ENCODE measurements at regions not wholly inside any gene's neighbourhood (a gene's known extent, or its start where the extent isn't known, plus 50 kb on each side); places are given as distances from the start of the nearest gene placed in this dataset.

- DNase-seq (ENCODE audit: insufficient read length, low spot score) (no peak), FAIRE-seq (no peak)
These were observed 125.7 kb upstream of the RIPOR2 start for GRCh38 chr6:25061289-25061936.

GRCh38 chr6:25062070-25062811, 126.5 kb upstream of the RIPOR2 start:
- FAIRE-seq (no peak), DNase-seq (ENCODE audit: insufficient read length, low spot score) (no peak)

- FAIRE-seq (no peak), DNase-seq (ENCODE audit: insufficient read length, low spot score) (no peak)
These were observed 128.2 kb upstream of the RIPOR2 start for GRCh38 chr6:25064006-25064405.

GRCh38 chr6:25065666-25066065, 129.9 kb upstream of the RIPOR2 start:
- peak; percentile 8 for FAIRE-seq
- no peak for DNase-seq (ENCODE audit: insufficient read length, low spot score)

GRCh38 chr6:25066593-25066992, 130.8 kb upstream of the RIPOR2 start:
- no peak for DNase-seq (ENCODE audit: insufficient read length, low spot score)
- no peak for FAIRE-seq

- FAIRE-seq = no peak
- no peak for DNase-seq (ENCODE audit: insufficient read length, low spot score)
These were observed 133.1 kb upstream of the RIPOR2 start for GRCh38 chr6:25068866-25069265.

- peak; percentile 99 for FAIRE-seq
- DNase-seq (ENCODE audit: insufficient read length, low spot score) = peak; percentile 54
These were observed 135.0 kb upstream of the RIPOR2 start for GRCh38 chr6:25070547-25071366.

GRCh38 chr6:25078141-25078540, 142.4 kb upstream of the RIPOR2 start:
- DNase-seq (ENCODE audit: insufficient read length, low spot score) = no peak
- no peak for FAIRE-seq

- no peak for FAIRE-seq
These were observed 148.2 kb upstream of the RIPOR2 start for GRCh38 chr6:25083784-25084507.

GRCh38 chr6:25084508-25084833, 148.7 kb upstream of the RIPOR2 start:
- no peak for FAIRE-seq
- DNase-seq (ENCODE audit: insufficient read length, low spot score) = no peak

More at GRCh38 chr6:25083784-25084507, 148.2 kb upstream of the RIPOR2 start:
- DNase-seq (ENCODE audit: insufficient read length, low spot score) = no peak

- DNase-seq (ENCODE audit: insufficient read length, low spot score) (no peak), FAIRE-seq (no peak)
These were observed 150.0 kb upstream of the RIPOR2 start for GRCh38 chr6:25085756-25086155.

GRCh38 chr6:25086500-25087091, 150.8 kb upstream of the RIPOR2 start:
- DNase-seq (ENCODE audit: insufficient read length, low spot score) (no peak), FAIRE-seq (no peak)

GRCh38 chr6:25088513-25088912, 152.8 kb upstream of the RIPOR2 start:
- no peak for FAIRE-seq

GRCh38 chr6:25089442-25089841, 153.7 kb upstream of the RIPOR2 start:
- DNase-seq (ENCODE audit: insufficient read length, low spot score) (no peak), FAIRE-seq (no peak)

More at GRCh38 chr6:25088513-25088912, 152.8 kb upstream of the RIPOR2 start:
- DNase-seq (ENCODE audit: insufficient read length, low spot score) = no peak

GRCh38 chr6:25094726-25095125, 159.0 kb upstream of the RIPOR2 start:
- no peak for FAIRE-seq
- DNase-seq (ENCODE audit: insufficient read length, low spot score) = no peak

- DNase-seq (ENCODE audit: insufficient read length, low spot score) (no peak), FAIRE-seq (no peak)
These were observed 164.5 kb upstream of the RIPOR2 start for GRCh38 chr6:25100288-25100687.

GRCh38 chr6:25103603-25104002, 167.8 kb upstream of the RIPOR2 start:
- FAIRE-seq = peak; percentile 91
- DNase-seq (ENCODE audit: insufficient read length, low spot score) = peak; percentile 17

- FAIRE-seq (no peak), DNase-seq (ENCODE audit: insufficient read length, low spot score) (no peak)
These were observed 169.5 kb upstream of the RIPOR2 start for GRCh38 chr6:25105070-25105925.

GRCh38 chr6:25107218-25107617, 171.5 kb upstream of the RIPOR2 start:
- peak; percentile 89 for FAIRE-seq
- DNase-seq (ENCODE audit: insufficient read length, low spot score) = peak; percentile 20

- FAIRE-seq = no peak
- DNase-seq (ENCODE audit: insufficient read length, low spot score) = no peak
These were observed 167.4 kb upstream of the CARMIL1 start for GRCh38 chr6:25111782-25112181.

Data from GM19239 (cell line).